HG03039 (cell line): ENCODE measurements at regions not wholly inside any gene's neighbourhood (a gene's known extent, or its start where the extent isn't known, plus 50 kb on each side); places are given as distances from the start of the nearest gene placed in this dataset.

ENCODE experiments used
- ATAC-seq: cut with Tn5 transposase; IDR thresholded peaks from one replicate; pipeline ENCODE4 v1.9.1; 2021; ENCODE audit warnings: mild to moderate bottlenecking, moderate library complexity; ENCODE audit not compliant: unreplicated experiment

- ATAC-seq: no peak
Observed at GRCh38 chr4:136784326-136784725, 748.0 kb downstream of the PCDH18 start.

- no peak for ATAC-seq
Observed at GRCh38 chr4:136769717-136770116, 762.6 kb downstream of the PCDH18 start.

- no peak for ATAC-seq
Observed at GRCh38 chr4:136768925-136769275, 763.4 kb downstream of the PCDH18 start.

GRCh38 chr4:136768213-136768924 lies 763.9 kb downstream of the PCDH18 start:
- no peak for ATAC-seq

GRCh38 chr4:136763919-136764318 lies 768.4 kb downstream of the PCDH18 start:
- ATAC-seq: no peak

- ATAC-seq: no peak
Observed at GRCh38 chr4:136755531-136755916, 776.8 kb downstream of the PCDH18 start.

- no peak for ATAC-seq
Observed at GRCh38 chr4:136754810-136755530, 777.3 kb downstream of the PCDH18 start.

GRCh38 chr4:136751556-136751955 lies 780.7 kb downstream of the PCDH18 start:
- ATAC-seq: no peak

GRCh38 chr4:136750897-136751296 lies 781.4 kb downstream of the PCDH18 start:
- no peak for ATAC-seq

GRCh38 chr4:136749989-136750388 lies 782.3 kb downstream of the PCDH18 start:
- no peak for ATAC-seq

GRCh38 chr4:136748773-136749172 lies 783.5 kb downstream of the PCDH18 start:
- no peak for ATAC-seq

- ATAC-seq: no peak
Observed at GRCh38 chr4:136748165-136748564, 784.1 kb downstream of the PCDH18 start.

- no peak for ATAC-seq
Observed at GRCh38 chr4:136743238-136743637, 789.1 kb downstream of the PCDH18 start.

- ATAC-seq: no peak
Observed at GRCh38 chr4:136742333-136742732, 790.0 kb downstream of the PCDH18 start.

GRCh38 chr4:136741468-136741867 lies 790.8 kb downstream of the PCDH18 start:
- ATAC-seq: no peak

- ATAC-seq: no peak
Observed at GRCh38 chr4:136740326-136740725, 792.0 kb downstream of the PCDH18 start.

GRCh38 chr4:136737066-136737465 lies 795.2 kb downstream of the PCDH18 start:
- no peak for ATAC-seq

- ATAC-seq: no peak
Observed at GRCh38 chr4:136731025-136731424, 801.3 kb downstream of the PCDH18 start.

GRCh38 chr4:136725286-136726081 lies 806.8 kb downstream of the PCDH18 start:
- no peak for ATAC-seq

GRCh38 chr4:136713140-136713539 lies 819.2 kb downstream of the PCDH18 start:
- no peak for ATAC-seq

GRCh38 chr4:136709897-136710296 lies 822.4 kb downstream of the PCDH18 start:
- no peak for ATAC-seq

GRCh38 chr4:136706942-136707341 lies 825.4 kb downstream of the PCDH18 start:
- ATAC-seq: no peak
